DMS114 treated with DMSO at 0.1 percent for 48 hours (cell line): ENCODE measurements at regions not wholly inside any gene's neighbourhood (a gene's known extent, or its start where the extent isn't known, plus 50 kb on each side); places are given as distances from the start of the nearest gene placed in this dataset.
"Not testable (repeated sequence)": the region's sequence is repeated elsewhere in the genome, so short reads cannot be mapped to it uniquely, and the experiment has no call there.

Experiments used
- DNase-seq: peaks from one replicate; lab custom pipeline; 2025; ENCODE audit not compliant: unreplicated experiment; lab: John Stamatoyannopoulos, UW

DNA sequence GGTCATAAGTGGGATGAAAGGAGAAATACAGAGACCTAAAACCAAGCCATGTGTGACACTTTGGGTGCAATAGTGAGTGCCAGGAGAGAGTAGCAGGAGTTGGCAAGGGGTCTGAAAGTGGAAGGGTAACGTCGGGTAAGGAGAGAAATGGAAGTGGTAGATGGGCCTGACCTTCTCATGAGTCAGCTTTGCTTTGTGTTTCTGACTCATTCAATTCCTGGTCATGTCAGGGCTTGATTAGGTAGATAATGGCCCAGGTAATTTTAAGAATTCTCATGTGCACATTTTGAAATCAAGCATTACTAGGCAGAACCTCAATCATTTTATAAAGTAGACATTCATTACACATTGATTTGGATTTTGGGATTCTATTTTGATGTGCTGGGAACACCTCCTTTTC lies 262.5 kb downstream of the SOX2 start:
- no peak for DNase-seq

DNA sequence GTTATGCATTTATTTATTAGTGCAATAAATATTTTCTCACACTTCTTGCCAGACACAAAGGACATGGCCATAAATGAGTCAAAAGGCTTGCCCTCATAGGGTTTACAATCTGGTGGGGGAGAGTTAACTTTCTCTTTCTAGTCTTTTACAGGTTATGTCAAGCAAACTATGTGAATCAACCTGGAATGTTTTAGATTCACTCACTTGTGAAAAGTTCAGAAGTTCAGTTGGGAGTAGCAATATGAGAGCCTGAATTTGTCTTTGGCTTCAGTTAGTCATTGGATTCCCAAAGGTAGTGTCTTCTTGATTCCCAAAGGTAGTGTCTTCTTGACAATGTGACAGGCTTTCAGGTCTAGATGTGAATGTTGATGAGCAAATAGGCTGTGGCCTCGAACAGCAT lies 264.8 kb downstream of the SOX2 start:
- DNase-seq: no peak

DNA sequence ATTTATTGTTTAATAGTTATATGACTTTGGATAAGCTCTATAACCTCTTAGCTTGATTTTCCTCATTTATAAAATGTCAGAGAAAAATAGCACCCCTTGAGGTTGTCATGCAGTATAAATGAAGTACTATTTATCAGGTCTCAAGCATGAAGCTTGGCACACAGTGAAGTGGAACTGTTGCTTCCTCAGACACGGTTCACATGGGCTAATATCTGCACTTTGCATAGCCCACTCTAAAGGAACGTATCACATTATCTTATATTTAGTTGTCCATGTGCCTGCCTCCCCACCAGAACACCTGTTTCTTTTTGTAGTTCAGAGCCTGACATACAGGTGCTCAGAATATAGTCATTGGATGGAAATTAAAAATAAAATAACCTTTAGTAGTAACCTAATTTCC lies 273.7 kb downstream of the SOX2 start:
- DNase-seq: no peak

DNA sequence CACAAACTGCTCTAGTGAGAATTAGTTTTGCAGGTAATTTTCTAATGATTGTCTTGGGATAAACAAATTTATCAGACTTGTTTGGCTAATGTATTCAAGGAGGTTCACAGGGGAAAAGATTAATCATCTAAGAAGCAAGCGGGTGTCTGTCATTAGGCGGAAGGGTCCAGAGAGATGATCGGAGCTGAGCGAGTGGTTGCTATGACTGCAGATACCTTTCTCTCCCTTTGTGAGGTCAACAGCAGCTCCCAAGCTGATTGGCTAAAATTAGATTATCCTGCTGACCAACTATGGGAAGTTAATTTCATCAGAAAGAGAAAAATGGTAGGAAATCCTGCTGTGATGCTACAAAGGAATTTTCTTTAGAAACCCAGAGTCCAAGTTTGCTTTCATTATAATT lies 276.0 kb downstream of the SOX2 start:
- no peak for DNase-seq

DNA sequence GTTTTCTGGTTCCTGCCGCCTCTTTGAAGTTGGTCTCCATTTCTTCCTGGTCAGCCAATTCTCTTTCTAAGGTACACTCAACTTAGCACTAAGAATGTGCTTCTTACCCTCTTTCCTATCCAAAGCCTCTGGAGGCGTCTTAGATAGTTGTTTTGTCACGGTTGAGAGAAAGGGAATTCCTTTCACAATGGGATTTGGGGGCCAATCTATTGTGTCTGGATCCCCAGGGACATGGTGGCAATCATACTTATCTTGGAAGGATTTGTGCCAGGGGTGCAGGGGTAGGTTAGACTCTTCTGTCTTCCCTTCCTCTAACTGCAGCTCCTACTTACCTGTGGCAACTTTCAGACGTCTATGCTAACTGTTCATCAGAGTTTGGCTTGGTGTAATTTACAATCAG lies 287.1 kb downstream of the SOX2 start:
- DNase-seq: no peak

DNA sequence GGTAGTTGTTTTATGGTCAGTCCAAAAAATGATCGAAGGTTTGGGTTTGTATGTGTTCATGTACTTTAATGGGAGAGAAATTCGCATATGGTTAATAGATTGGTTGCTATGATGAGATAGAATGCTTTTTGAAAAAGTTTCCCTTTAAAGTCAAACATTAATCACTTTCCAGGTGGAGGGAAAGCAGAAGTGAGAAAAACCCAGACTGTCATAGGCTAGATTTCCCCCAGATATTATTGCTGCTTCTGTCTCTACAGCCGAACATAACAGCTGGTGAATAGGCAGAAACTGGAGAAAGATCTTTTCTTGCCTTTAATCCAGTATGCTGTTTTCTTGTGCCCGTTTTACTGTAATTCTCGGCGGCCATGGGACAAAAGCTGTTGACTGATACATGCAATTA lies 287.6 kb downstream of the SOX2 start:
- no peak for DNase-seq

DNA sequence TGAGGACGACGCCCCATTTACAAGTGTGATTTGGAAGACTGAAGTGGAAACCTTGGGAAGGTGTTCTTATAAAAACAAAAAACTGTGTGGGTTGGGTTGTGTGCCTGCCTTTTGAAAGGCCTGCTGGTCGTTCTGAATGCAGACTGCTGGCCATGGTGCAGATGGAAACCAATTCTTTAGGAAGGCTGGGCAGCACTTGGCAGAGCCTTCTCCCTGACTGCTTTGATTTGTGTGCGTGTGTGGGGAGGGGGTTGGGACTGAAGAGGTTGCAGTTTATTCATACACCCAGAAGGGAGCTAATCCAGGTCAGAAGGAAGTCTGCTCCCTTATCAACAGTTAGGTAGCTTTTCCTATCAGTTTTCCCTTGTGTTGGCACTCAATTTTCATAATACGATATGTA lies 288.7 kb downstream of the SOX2 start:
- no peak for DNase-seq

DNA sequence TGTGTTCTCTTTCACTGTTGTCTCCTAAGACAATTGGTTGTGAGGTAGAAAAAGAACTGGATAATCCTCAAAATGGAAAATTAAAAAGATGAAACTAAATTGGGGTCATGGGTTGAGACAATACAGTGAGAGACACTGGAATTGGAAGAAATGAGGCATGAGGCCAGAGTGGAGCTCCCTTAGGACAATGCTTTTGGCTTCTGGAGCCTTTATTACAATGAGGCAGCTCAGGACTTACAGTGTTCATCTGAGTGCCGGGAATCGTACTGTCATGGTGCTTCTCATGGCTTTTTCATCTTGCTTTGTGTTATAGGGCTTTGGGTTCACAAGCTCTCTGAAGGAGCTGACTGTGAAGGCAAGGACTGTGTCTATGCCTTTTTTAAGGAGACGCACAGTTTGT lies 293.5 kb downstream of the SOX2 start:
- DNase-seq: no peak

DNA sequence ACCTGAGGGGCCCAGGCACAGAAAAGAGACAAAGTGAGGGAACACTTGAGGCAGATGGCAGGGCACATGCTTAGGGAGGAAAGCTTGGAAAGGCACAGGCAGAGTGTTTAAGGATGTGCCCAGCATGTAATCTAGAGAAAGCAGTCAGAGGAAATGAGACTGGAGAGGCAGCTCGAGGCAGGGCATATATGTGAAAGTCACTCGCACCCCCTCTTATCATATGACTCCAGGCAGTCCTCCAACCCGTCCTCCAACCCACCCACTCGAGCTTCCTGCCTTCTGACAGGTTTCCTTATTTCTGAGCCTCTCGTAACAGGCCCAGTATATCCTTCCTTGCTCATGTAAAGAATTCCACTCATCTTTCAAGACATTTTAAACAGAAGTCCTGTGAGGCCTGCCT lies 294.0 kb downstream of the SOX2 start:
- DNase-seq: no peak

DNA sequence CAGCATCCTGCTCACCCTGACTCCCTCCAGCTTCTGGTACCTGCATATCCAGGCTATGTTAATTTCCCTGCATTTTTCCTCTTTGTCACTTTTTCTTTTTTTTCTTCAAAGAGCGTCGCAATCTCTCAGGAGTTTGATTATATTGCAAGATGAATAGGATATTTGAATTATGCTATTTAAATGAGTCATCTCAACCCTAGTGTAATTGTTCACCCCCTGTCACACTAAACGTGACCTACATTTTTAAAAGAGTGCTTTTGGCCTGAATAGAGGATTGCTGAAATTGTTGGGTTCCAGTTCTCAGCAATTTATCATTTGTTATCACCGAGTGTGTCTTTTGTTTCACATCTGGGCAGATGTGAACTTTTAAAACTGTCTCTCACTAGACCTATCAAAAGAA lies 294.7 kb downstream of the SOX2 start:
- DNase-seq: no peak

DNA sequence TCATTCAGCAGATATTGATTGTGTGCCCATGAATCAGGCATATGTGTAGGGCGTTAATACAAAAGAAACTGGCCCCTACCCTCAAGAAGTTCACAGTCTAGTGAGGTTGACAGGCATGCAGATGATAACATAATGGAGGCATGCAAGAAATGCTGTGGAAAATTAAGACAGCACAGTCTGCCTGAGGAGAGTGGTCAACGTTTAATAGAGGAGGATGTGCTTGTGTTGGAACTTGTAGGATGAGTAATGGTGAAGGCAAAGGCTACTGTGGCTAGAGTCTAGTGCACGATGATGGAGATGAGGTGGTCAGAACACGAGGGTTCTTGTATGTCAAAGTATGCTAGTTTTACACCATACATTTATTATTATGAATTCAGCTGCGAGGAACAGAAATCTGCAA lies 295.7 kb downstream of the SOX2 start:
- DNase-seq: no peak

DNA sequence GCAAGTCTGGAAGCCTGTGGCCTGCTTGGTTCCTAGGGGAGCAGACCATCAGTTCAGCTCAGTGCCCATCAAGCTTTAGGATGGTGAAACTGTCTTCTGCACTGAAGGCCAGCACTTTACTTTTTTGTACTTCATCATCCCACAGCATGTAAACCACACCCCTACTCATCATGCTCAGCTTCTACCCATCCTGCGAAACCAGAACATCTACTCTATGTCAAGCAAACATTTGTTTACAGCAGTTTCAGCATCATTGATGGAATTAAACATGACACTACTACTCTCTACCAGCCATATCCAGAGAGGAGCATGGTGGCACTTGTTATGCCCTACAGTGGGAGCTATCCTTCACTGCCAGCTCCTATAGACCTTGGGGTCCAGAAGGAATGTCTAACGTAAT lies 306.6 kb downstream of the SOX2 start:
- no peak for DNase-seq

DNA sequence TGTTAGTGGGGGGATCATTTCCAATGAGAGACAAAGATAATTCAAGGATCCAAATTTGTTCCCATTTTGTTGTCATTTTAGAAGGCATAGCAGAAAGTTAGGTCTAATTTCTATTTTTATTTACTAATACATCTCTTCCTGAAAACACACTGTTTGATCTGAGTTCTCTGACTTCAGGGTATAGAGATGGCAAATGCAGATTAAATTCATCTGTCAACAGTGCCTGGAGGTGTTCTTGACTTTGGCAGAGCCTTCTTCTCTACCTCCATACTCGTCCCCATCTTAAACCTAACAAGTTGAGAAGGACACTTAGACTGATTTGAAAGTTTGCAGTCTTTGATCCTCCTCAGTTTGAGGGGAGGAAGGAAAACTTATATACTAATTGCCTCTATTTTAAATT lies 308.2 kb downstream of the SOX2 start:
- no peak for DNase-seq

DNA sequence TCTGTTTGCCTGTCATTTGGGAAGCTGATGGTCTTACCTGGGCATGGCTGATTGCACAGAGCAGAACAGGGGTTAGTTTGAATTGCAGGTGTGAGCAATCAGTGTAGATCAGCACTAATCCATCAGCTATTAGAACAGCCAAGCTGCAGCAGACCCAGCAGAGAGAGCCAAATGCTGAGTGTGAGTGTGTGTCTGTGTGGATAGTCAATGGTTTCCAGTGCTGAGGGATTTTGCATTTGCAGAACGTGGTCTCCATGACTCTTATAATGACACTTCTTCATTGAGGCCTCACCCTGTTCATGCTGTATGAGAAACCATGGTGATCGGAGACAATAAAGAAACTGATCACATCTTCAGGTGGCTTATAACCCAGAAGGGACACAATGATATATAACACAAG lies 312.1 kb downstream of the SOX2 start:
- no peak for DNase-seq

DNA sequence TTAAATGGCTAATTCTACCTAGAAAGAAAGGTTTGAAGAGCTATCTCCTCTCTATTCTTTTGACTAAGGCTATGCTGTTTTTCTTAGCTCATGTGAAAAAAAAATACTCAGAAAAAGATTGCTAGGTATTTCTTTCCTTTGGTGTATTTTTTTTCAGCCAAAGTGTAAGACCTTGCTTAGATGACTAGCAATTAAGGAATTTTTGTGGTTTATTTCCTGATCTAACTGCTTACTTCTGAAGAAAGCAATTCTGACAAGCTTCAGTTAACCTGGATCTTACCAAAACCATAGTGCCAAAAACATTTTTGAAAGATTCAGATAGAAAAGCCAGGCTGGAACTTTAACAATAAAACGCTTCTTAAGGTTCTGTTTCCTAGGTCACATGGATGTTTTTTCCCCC lies 315.6 kb downstream of the SOX2 start:
- no peak for DNase-seq

DNA sequence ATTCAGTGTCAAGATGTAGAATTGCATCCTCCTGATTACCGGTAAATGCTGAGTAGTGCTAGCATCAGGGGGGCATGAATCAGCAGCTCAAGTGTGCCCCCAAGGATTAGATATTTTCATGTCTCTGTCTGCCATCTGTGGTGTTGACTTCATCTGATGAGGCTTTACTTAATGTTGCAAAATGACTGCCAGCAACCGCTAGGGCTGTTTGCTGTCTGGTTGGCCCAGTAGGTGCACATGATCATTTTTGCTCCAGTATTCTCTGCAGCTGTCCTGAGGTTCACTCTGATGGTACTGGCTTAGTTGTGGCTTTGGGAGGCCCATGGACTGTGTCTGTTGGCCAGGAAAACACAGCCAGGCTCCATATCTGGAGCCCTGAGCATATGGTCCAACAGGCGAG lies 316.4 kb downstream of the SOX2 start:
- DNase-seq: no peak

DNA sequence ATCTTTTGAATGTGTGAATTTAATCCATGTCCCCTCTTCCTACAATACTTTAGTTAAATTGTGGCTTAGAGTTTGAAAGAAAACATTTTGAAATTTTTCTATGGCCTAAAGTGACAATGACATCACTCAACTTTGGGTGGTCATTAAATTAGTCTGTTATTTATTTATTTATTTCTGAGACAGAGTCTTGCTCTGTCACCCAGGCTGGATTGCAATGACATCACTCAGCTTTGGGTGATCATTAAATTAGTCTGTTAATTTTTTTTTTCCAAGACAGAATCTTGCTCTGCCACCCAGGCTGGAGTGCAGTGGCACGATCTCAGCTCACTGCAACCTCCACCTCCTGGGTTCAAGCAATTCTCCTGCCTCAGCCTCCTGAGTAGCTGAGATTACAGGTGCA lies 322.5 kb downstream of the SOX2 start:
- DNase-seq: not testable (repeated sequence)

DNA sequence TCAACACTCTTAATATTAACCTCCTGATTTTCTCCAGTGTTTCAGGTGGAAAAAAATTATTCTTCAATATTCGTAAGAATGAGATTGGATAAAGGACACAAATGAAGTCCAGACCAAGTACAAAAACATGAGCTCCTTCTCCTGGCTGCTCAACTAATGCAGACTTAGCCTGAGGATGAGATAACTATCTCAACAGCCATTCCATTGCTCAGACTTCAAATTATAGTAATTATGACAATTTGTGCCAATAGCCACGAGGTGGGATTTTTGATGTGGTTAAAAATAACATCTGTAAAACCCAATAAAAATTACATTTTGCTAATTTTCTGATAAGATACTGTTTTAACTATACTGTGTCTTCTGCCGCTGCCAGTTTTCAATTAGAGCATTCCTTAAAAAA lies 323.6 kb downstream of the SOX2 start:
- DNase-seq: no peak

DNA sequence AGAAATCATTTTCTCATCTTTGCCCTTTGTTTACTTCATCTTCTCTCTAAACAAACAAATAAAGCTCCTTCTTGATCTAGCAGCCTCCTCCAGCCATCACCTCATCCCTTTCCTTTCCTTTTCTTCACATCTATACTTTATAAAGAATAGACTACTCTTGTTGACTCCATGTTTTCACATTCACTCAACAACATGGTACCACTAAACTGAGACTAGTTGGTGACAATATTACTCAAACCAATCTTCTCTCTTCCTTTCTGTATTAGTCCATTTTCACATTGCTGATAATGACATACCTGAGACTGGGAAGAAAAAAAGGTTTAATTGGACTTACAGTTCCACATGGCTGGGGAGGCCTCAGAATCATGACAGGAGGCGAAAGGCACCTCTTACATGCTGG lies 324.7 kb downstream of the SOX2 start:
- DNase-seq: no peak

DNA sequence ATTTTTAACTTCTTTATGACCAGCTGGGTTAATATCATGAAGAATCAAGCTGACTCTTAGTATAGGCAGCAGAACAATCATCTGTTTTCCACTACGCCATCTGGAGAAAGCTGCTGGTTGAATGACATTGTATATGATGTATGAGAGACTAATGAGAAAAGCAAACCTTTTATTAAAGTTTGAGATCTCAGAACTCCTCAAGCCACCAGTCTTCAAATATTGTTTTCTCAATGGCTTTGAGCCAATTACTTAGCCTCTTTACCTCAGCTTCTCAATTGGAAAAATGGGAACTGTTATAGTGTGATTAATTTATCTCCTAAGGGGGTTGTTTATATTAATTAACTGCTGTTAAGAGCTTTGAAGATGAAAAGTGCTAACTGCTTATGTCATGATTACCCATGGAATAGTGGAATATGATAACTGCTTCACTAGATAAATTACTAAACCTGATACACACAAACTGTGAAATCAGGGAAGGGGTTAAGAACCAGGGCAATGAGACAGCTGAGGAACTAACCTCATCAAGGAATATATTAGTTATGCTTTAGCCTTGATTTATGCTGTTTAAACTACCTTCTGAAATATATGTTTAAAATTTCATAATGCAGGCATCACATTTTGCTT lies 330.1 kb downstream of the SOX2 start:
- no peak for DNase-seq

DNA sequence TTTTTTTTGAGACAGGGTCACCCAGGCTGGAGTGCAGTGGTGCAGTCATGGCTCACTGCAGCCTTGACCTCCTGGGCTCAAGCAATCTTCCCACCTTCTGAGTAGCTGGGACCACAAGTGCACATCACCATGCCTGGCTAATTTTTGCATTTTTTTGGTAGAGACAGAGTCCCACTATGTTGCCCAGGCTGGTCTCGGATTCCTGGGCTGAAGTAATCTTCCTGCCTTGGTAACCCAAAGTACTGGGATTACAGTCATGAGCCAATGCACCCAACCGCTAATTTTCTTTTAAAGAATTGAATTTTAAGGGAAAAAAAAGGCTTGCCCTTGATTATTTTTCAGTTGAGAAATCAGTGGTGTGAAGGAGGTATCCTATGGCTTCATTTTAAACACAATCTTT lies 334.0 kb downstream of the SOX2 start:
- DNase-seq: no peak

DNA sequence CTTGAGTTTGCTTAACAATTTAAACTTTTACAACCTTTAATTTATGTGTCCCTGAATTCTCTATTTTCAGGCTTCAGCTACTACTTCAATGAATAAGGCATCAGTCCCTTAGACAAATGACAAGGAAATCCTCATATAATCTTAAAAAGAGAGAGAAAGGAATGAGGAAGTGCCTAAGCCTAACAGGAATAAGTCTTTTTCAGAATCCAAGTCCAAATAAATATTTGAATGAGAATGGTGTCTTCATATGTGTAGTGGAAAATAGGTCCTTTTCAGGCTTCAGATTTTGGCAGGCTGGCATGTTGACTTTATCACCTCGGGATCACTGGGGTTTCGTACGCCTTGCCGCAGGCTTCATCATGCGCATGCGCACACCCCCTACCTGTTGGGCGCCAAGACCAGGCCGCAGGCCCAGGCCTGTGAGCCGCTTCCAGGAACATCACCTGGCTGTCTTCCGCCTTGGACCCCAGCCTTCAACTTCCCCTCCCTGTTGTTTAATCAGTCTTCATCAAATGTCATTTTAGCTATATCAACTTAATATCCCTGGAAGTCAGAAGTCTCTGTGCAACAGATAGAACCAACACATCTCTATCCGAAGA lies 334.5 kb downstream of the SOX2 start:
- no peak for DNase-seq

DNA sequence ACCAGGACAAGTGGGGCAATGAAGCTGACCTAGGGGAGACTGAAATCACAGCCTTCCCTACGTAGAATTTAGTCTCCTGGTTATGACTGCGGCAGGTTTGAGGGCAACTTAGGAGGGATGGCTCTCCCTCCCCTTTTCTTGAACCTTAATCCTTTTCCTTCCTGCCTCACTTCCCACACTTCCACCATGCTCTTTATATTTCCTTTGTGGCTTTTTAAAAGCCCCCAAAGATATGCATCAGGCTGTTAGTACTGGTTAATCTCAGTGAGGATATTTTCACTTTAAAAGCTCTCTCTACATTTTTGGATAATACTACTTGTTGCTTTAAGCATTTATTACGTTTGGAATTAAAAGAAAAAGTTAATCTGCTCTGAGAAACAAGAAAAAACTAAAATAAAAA lies 339.2 kb downstream of the SOX2 start:
- no peak for DNase-seq
